Inflammatory macrophage treated with lipopolysaccharide for 4 hours (primary cell): ENCODE measurements at regions not wholly inside any gene's neighbourhood (a gene's known extent, or its start where the extent isn't known, plus 50 kb on each side); places are given as distances from the start of the nearest gene placed in this dataset.
"Not testable (repeated sequence)": the region's sequence is repeated elsewhere in the genome, so short reads cannot be mapped to it uniquely, and the experiment has no call there.

ENCODE experiments used
- DNase-seq: peaks from one replicate; pipeline ENCODE4 v3.0.0-alpha.2; 2020

GRCh38 chr19:13646758-13647157 is 117.6 kb upstream of the MRI1 start:
- DNase-seq, result no peak

GRCh38 chr19:13644645-13645044 is 119.7 kb upstream of the MRI1 start:
- DNase-seq, result no peak

GRCh38 chr19:13640611-13641010 is 123.7 kb upstream of the MRI1 start:
- no peak for DNase-seq

GRCh38 chr19:13639342-13639929 is 124.9 kb upstream of the MRI1 start:
- no peak for DNase-seq

GRCh38 chr19:13637664-13638063 is 126.7 kb upstream of the MRI1 start:
- DNase-seq, result peak; percentile 4

- no peak for DNase-seq
Observed at GRCh38 chr19:13634658-13635057, 128.4 kb upstream of the CACNA1A start.

GRCh38 chr19:13633522-13633922 is 127.2 kb upstream of the CACNA1A start:
- no peak for DNase-seq

- no peak for DNase-seq
Observed at GRCh38 chr19:13633109-13633508, 126.8 kb upstream of the CACNA1A start.

GRCh38 chr19:13632164-13632563 is 125.9 kb upstream of the CACNA1A start:
- not testable (repeated sequence) for DNase-seq

- DNase-seq, result peak; percentile 58
Observed at GRCh38 chr19:13629687-13630357, 123.5 kb upstream of the CACNA1A start.

DNA sequence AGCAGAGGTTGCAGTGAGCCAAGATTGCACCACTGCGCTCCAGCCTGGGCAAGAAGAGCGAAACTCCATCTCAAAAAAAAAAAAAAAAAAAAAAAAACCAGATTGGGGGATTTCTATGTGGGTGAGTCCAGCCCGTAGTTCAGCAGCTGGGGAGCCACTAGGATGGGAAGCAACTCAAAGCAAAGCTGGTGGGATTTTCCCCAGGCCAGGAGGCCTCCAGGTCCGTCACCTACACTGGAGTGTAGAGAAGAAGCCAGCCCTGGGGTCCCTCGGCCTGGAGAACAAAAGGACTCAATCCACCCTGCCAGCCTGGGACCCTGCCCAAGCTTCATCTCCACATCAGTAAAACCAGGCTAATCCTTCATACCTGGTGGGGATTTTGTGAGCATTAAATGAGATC is 121.3 kb upstream of the CACNA1A start:
- no peak for DNase-seq

DNA sequence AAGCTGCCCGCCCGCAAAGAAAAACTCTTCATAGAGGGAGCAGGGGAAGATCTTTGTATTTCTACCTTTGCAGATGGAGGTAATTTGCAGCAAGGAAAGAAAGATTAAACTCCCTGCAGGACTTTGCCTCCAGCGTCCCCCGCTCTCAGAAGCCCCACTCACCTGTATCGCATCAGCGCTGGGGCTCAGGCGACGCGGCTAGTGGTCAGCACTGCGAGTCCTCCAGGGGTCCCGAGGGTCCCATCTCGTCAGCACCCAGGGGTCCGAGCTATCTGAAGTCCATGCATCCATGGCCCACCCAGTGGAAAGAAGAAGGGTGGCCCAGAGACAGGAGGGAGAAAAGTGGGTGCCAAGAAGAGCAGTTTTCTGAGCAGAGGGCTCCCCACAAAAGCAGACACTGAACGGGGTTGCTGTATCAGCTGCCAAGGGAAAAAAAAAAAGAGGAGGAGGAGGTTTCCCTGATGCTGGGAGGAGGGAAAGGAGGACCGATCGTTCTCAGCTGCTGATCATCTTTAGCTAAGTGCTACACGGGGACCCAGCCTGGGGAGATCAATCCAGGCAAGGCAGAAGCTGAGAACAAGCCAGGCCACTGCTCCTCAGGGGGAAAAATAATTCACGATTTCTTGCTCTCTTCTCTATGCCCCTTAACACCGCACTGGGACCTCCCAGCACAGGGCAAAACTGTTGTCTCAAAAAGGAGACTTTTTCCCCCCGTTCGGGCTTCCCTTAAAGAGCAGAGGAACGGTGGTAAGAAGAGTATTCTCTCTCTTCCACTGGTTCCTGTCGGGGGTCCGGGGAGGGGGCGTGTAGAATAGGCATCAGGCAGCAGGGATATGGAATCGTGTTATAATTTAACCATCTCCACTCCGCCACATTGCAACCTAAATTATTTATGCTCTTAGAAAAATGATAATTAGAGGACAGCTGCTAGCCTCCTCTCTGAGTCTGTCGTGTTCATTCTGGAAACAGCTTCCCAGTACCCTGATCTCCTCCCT is 117.7 kb upstream of the CACNA1A start:
- DNase-seq, result no peak

DNA sequence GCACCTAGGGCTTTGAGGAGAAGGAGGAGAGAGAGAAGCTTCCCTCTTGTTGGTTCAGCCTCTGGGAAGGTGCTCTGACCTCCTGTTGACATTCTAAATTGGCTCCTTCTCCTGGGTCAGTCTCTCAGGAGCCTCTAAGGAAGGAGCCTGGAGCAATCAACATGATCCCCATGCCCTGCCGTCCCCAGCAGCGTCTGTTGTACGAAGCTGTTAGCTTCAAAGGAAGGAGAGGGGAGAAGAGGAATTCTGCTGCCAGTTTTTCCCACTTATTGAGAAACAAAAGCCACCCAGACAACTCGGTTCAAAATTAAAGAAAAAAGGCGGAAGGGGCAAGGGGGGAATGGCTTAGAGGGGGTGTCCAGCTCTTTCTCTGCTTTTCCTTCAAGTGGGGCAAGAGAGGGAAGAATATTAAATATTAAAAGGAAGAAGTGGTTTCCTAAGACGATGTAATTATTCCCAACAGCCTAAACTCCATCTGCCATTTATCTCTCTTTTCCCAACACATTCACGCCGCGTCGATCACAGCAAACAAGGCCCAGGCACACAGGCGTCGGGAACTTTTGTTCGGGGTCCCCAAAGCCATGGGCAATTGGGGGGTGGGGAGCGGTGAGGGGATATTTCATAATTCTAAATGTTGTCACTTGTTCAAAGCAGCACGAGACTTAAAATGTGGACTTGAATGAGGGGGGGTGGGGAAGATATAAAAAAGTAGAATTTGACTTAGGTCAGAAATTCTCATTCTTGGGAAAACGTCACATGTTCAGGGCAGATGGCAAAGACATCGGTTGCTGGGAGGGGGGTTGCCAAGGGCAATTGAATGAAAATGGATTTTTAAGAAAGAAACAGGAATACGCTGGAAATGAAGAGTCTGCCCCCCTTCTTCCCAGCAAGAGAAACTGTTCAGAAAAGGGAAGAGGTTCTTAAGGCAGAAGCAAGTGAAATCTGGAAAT is 116.8 kb upstream of the CACNA1A start:
- DNase-seq, result no peak

DNA sequence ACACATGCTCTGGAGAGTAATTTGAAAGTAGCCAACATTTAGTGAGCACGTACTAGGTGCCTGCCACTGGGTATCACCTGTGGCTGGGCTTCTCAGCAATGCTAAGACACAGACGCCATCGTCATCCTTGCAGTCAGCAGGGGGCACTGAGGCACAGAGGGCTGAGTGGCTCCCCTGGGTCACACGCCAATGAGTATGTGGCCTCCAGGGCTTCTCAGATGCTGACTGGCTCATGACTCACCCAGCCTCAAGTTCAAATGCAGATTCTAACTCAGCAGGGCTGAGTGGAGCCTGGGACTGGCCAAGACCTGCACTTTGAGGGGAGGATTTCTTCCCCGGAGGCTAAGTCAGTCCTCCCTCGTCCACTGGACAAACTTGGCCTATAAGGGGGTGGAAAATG is 115.1 kb upstream of the CACNA1A start:
- no peak for DNase-seq

DNA sequence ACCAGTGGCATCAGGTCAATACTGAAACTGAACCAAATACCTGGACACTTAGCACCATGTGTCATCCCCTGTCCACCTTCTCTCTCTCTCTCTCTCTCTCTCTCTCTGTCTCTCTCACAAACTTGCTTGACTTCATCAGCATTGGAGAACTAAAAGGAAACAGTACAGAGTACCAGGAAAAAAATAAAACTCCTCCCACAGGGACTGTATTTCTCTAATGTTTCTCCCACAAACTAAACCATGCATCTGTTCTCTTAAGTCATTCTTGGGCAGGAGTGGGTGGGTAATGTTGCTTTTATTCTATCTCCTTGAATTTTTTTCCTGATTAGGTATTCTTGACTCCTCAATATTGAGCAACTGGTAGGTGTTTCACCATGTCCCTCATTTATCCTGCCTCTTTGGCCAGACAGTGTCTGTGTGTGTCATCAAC is 112.9 kb upstream of the CACNA1A start:
- DNase-seq, result no peak

DNA sequence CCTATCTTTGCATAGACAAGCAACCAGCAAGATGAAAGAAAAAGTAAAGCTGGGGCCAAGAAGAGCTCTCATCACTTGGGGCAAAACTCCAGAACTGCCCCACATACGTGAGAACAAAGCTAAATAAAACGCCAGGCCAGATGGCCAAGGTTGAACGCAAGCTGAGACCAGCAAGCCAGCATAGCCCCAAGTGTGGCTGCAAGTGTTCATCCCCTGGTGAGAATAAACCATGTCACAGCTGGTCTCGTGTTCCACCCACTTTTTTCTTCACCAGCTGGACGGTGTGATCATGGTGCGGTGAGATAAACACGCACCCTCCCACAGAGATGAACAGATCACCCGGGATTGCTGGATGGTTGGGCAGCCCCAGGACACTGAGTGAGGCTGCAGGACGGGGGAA is 109.6 kb upstream of the CACNA1A start:
- DNase-seq, result no peak

DNA sequence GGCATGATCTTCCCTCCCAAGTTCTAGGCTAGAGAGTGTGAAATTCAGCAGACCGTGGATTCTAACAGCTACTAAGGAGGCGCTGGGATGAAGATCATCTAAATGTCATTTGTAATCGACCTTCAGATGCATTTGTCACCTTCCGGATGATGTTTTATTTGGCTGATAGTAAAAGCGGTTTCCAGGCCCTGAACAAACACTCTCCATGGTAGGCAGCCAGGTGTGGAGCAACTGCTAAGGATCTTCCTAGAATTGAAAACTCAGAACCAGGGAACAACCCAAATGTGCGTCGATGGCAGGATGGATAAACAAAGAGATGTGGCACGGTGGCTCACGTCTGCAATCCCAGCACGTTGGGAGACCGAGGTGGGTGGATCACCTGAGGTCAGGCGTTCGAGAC is 107.2 kb upstream of the CACNA1A start:
- no peak for DNase-seq

- no peak for DNase-seq
Observed at GRCh38 chr19:13611596-13611995, 105.3 kb upstream of the CACNA1A start.

- no peak for DNase-seq
Observed at GRCh38 chr19:13610039-13610691, 103.9 kb upstream of the CACNA1A start.

GRCh38 chr19:13606156-13606555 is 99.9 kb upstream of the CACNA1A start:
- DNase-seq, result no peak

- no peak for DNase-seq
Observed at GRCh38 chr19:13604902-13605586, 98.8 kb upstream of the CACNA1A start.
